ENCODE measurements at regions not wholly inside any gene's neighbourhood (a gene's known extent, or its start where the extent isn't known, plus 50 kb on each side); places are given as distances from the start of the nearest gene placed in this dataset.

GRCh38 chr2:220473611-220474010 is 846.2 kb downstream of the SLC4A3 start (continued):
- TF ChIP-seq ZNF518A (tag by site-specific recombination; conservative IDR thresholded peaks at IDR 0.05; ENCODE audit: low read depth) (no peak), ZNF121 (tag by site-specific recombination; IDR thresholded peaks at IDR 0.05) (no peak), ZNF791 (tag by site-specific recombination; IDR thresholded peaks at IDR 0.05) (no peak), ZXDB (tag by site-specific recombination; IDR thresholded peaks at IDR 0.05) (no peak), GLIS2 (tag by site-specific recombination; IDR thresholded peaks at IDR 0.05) (no peak), SP3 (tag by site-specific recombination; IDR thresholded peaks at IDR 0.05) (no peak), ZNF571 (tag by site-specific recombination; IDR thresholded peaks at IDR 0.05) (no peak), ZBTB11 (tag by site-specific recombination; conservative IDR thresholded peaks at IDR 0.05; ENCODE audit: low read depth) (no peak), ZSCAN5A (tag by site-specific recombination; IDR thresholded peaks at IDR 0.05) (no peak), ZNF184 (tag by site-specific recombination; IDR thresholded peaks at IDR 0.05) (no peak), ZNF677 (tag by site-specific recombination; IDR thresholded peaks at IDR 0.05) (no peak), ZNF629 (tag by site-specific recombination; IDR thresholded peaks at IDR 0.05) (no peak), ZNF561 (tag by site-specific recombination; IDR thresholded peaks at IDR 0.05; ENCODE audit: borderline replicate concordance) (no peak), OVOL3 (tag by site-specific recombination; IDR thresholded peaks at IDR 0.05) (no peak)

- ChIA-PET CTCF (interaction anchor here (0.5 kb wide), 1 partner anchor 1793 kb away, joined by 3 read pairs; no protein-coding TSS in a partner anchor), POLR2A (interaction anchor here (0.6 kb wide), 1 partner anchor 70 kb away, joined by 6 read pairs; no protein-coding TSS in a partner anchor)
- no peak overlapping the region for H3K27ac ChIP-seq (ENCODE audit: extremely low read depth, low read depth, low read length)
- no peaks in the 10 kb centered on the region for H3K9me3 ChIP-seq (ENCODE audit: control insufficient read depth, insufficient read depth, low read depth, low read length)
- no peaks in the 10 kb centered on the region for H3K4me1 ChIP-seq (ENCODE audit: control insufficient read depth, insufficient read depth, low read length)
- no peaks in the 10 kb centered on the region for H3K36me3 ChIP-seq (ENCODE audit: control insufficient read depth in 2 of 2, insufficient read depth in 1 of 2, low read length in 2 of 2)
- H3K4me3 ChIP-seq (ENCODE audit: low read depth, low read length): no peak overlapping the region
- TF ChIP-seq ZNF707 (tag by site-specific recombination; IDR thresholded peaks at IDR 0.05): no peak
- no peak for TF ChIP-seq ZNF571 (tag by site-specific recombination; IDR thresholded peaks at IDR 0.05)
- TF ChIP-seq BCL6B (tag by site-specific recombination; IDR thresholded peaks at IDR 0.05): no peak
- no peak for TF ChIP-seq ZIC2 (tag by site-specific recombination; IDR thresholded peaks at IDR 0.05)
- TF ChIP-seq IKZF3 (tag by site-specific recombination; IDR thresholded peaks at IDR 0.05): no peak
- no peak for TF ChIP-seq ZNF239 (tag by site-specific recombination; IDR thresholded peaks at IDR 0.05)
- no peak for TF ChIP-seq MYNN (tag by site-specific recombination; IDR thresholded peaks at IDR 0.05; ENCODE audit: borderline replicate concordance)
- no peak for TF ChIP-seq ZNF473 (tag by site-specific recombination; IDR thresholded peaks at IDR 0.05)
- no peak for TF ChIP-seq ZNF350 (tag by site-specific recombination; IDR thresholded peaks at IDR 0.05)
- no peak for TF ChIP-seq ZNF184 (tag by site-specific recombination; IDR thresholded peaks at IDR 0.05)
- no peak for TF ChIP-seq ZNF426 (tag by site-specific recombination; IDR thresholded peaks at IDR 0.05)
- no peak for TF ChIP-seq ZNF362 (tag by site-specific recombination; IDR thresholded peaks at IDR 0.05)
- TF ChIP-seq ZNF112 (tag by site-specific recombination; IDR thresholded peaks at IDR 0.05): no peak
Measured at GRCh38 chr2:220476877-220477276, 849.4 kb downstream of the SLC4A3 start.
